Fibroblast of upper back skin (primary cell): ENCODE measurements at regions not wholly inside any gene's neighbourhood (a gene's known extent, or its start where the extent isn't known, plus 50 kb on each side); places are given as distances from the start of the nearest gene placed in this dataset.

Experiments
- DNase-seq: peaks from one replicate; pipeline ENCODE4 v3.0.0-alpha.2; 2013

GRCh38 chr10:117673230-117674010 is 130.9 kb downstream of the EMX2 start:
- no peak for DNase-seq

- DNase-seq = no peak
Measured at GRCh38 chr10:117674201-117674600, 131.7 kb downstream of the EMX2 start.

- DNase-seq = peak; percentile 60
Measured at GRCh38 chr10:117674646-117675045, 132.1 kb downstream of the EMX2 start.

- DNase-seq = no peak
Measured at GRCh38 chr10:117675514-117676055, 133.0 kb downstream of the EMX2 start.

- no peak for DNase-seq
Measured at GRCh38 chr10:117677239-117677638, 134.7 kb downstream of the EMX2 start.

- peak; percentile 62 for DNase-seq
Measured at GRCh38 chr10:117677890-117678500, 135.4 kb downstream of the EMX2 start.

- DNase-seq = no peak
Measured at GRCh38 chr10:117680601-117681000, 138.1 kb downstream of the EMX2 start.

- DNase-seq = no peak
Measured at GRCh38 chr10:117681104-117681503, 138.6 kb downstream of the EMX2 start.

GRCh38 chr10:117684046-117684610 is 141.6 kb downstream of the EMX2 start:
- DNase-seq = no peak

GRCh38 chr10:117684672-117685211 is 142.2 kb downstream of the EMX2 start:
- peak; percentile 59 for DNase-seq

GRCh38 chr10:117685431-117685830 is 142.9 kb downstream of the EMX2 start:
- no peak for DNase-seq

GRCh38 chr10:117686606-117687005 is 144.1 kb downstream of the EMX2 start:
- DNase-seq = no peak

- no peak for DNase-seq
Measured at GRCh38 chr10:117688358-117688757, 145.8 kb downstream of the EMX2 start.

GRCh38 chr10:117689566-117689965 is 147.0 kb downstream of the EMX2 start:
- peak; percentile 39 for DNase-seq

- DNase-seq = no peak
Measured at GRCh38 chr10:117690359-117690758, 147.8 kb downstream of the EMX2 start.

- peak; percentile 67 for DNase-seq
Measured at GRCh38 chr10:117694190-117694589, 151.6 kb downstream of the EMX2 start.

- DNase-seq = no peak
Measured at GRCh38 chr10:117697402-117697801, 154.9 kb downstream of the EMX2 start.

- DNase-seq = no peak
Measured at GRCh38 chr10:117698809-117699208, 156.3 kb downstream of the EMX2 start.

- no peak for DNase-seq
Measured at GRCh38 chr10:117699436-117700075, 157.0 kb downstream of the EMX2 start.

GRCh38 chr10:117710181-117710798 is 167.7 kb downstream of the EMX2 start:
- no peak for DNase-seq

- DNase-seq = no peak
Measured at GRCh38 chr10:117716889-117717288, 174.3 kb downstream of the EMX2 start.
